MV-4-11 (cell line): ENCODE measurements at regions not wholly inside any gene's neighbourhood (a gene's known extent, or its start where the extent isn't known, plus 50 kb on each side); places are given as distances from the start of the nearest gene placed in this dataset.
"Not testable (repeated sequence)": the region's sequence is repeated elsewhere in the genome, so short reads cannot be mapped to it uniquely, and the experiment has no call there.

Source experiments
- DNase-seq: peaks from one replicate; lab custom pipeline; 2025; lab: John Stamatoyannopoulos, UW

DNA sequence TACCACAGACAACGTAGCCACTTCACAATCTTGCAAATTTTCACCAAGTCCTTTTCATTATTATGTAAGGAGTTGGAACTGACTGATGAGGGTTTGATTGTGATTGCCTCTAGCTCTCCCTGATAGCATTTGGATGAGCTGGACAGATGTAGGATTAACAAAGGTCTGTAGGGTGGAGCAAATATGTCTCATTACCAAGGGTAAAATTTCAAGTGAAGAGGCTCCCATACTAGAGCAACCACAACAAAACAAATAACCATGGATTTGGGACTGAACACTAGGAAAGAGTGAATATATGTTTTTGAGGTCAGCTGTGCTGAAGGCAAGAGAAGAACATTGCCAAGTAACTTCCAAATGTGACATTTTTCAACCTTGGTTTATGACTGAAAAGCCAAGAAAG, 281.7 kb downstream of the NEBL start:
- no peak for DNase-seq

DNA sequence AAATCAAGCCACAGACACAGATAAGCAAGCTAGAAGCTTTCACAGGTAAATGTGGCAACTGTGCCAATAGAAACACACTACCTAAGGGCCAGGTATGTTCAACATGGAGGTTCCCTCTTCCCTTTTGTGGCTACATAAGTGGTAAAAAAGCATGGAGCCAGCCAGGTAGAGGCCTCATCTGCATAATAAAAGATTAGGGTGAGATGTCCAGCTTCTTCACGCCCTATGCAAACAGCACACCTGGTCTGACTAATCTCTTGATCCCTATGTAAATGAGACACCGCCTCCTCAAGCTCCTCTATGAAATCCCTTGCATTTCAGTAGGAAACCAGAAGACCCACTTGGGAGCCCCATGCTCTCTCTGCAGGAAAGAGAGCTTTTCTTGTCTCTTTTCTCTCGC, 282.2 kb downstream of the NEBL start:
- no peak for DNase-seq

DNA sequence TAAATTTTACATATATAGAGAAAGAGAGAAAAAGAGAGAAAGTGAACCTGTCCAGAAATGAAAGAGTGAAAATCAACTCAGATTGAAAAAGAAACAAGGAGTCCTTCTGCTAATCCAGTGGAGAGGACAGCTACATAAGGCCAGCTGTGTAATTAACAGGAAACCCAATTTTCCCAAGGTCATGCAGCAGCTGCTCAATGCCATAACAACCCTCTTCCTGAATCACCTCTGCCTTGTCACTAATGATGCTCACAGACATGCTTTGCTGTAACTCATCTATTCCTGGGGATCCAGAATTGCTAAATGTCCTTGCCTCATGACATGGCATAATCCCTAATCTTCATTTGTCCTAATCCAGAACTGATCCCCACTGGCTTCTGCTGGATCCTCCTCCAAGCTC, 288.6 kb downstream of the NEBL start:
- no peak for DNase-seq

DNA sequence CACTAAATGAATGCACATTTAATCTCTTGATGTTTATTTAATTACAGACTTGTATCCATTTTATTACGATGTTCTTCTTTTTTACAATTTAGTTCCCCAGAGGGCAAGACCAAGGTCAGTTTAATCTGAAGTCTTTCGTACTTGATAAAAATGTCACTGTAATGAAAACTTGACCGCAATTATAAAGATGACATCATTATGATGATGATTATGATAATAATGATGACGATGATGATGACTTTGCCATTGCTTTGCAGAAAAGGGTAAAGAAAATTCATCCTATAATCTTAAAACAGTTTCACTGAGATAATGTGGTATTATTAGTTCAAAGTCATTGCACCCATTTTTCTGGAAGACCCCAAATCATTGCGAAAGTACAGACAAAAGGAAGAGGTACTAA, 290.1 kb downstream of the NEBL start:
- no peak for DNase-seq

DNA sequence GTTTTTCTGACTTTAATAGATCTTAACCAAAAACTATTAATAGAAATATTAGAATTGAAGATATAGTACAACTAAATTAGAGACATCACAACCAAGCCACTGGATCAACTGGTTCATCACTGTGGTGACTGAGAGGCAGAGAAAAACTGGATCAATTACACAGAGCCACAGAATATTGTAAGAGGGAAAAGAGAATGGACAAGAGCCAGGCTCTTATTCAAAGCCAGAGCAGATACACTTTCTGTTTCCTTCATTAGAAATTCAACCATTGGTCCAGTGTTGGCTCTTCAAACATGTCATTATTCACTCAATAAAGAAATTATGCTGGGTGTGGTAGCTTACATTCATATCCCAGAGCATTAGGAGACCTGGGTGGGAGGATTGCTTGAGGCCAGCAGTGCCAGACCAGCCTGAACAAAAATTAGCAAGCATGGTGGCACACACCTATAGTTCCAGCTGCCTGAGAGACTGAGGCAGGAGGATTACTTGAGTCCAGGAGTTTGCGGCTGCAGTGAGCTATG, 295.1 kb downstream of the NEBL start:
- DNase-seq: no peak

DNA sequence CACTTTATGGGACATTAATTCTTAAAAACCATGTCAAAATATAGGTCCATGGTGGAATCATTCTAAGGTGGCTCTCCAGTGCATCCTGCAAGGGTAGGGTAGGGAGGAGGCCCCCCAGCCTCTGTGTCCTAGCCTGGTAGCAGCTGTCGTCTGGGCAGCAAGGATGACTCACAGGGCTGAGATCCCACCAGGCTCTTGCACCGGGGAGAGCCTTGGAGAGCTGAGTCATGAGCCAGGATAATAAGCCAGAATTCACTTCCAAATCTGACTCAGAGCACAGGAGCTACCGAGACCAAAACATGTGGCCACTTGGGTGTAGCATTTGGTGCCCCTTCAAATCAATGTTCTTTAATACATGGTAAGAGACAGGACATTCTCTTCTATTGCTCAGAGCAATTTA, 298.5 kb downstream of the NEBL start:
- no peak for DNase-seq

DNA sequence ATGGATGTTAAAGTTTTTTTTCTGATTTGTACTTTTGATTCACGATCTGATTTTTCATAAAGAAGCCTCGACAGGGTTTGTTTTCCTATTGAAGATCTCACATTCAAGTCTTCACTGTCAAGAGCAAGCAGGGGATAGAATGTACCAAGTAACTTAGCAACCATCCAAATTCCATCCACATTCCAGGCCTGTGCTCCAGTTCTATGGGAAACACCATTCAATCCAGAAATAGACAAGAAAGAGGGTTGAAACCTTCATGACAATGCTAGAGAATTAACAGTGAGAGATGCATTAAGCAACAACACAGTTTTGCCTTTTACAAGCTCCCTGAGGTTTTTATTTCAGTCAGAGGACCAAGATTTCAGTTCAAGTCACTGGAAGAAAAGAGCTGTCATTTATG, 300.2 kb downstream of the NEBL start:
- no peak for DNase-seq

DNA sequence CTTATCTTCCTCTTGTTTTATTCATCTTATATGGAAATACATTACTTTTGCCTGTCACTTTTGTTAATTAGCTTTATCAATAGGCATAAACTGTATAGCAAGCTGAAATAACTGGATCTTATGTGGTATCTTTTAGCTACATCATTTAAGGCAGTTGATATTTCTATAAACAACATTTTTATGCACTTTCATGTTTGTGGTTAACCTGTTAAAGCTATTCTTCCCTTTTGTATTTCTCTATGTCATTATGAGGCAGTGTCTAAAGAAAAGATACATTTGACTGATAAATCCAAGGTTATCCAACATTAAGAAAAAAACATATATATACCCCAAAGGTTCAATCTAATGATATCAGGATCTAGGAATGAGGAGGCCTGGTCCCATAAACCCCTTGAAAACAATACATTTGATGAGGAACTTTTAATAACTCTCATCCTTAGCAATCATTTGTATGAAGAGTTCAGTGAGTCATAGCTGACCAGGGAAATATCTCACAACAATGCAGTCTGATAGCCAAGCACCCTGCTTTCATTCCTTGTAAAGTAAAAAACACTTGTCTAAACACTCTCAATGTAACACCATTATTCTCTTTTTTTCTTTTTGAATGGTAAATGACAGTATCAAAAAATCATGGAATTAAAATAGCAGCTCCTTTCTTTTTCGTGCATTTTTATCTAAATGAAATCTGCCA, 300.9 kb downstream of the NEBL start:
- DNase-seq: no peak

DNA sequence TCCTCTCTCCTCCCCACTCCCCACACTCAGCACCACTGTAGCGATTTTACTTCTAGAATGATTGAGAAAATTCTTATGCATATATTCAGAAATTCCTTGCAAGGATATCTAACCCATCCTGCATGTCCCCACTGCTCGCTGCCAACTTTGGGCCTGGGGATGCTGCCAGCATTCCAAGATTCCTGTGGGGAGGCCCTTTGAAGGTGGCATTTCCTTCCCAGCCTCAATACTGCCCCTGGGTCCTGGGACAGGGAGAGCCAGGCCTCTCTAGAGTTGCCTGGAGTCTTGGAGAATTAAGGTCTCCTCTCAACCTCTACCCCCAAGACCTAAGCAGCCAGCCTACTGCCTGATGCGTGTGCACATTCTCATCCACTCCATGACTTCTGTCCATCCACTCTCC, 303.5 kb downstream of the NEBL start:
- no peak for DNase-seq

DNA sequence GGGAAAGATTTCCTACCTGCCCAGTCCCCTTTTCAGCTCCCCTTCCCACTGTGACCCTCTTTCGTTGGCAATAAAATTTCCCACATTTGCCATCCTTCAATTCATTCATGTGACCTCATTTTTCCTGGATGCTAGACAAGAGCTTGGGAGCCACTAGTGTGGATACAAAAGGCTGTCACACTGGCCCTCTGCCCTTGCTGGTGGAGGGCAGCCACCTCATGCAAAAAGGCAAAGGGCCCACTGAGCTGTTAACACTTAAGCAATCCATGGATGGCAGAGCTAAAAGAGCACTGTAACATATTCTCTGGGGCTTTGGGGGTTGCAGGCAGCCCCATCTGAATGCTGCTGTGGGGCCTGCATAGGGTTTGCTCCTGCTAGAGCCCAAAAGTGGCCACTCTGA, 315.1 kb downstream of the NEBL start:
- DNase-seq: no peak

DNA sequence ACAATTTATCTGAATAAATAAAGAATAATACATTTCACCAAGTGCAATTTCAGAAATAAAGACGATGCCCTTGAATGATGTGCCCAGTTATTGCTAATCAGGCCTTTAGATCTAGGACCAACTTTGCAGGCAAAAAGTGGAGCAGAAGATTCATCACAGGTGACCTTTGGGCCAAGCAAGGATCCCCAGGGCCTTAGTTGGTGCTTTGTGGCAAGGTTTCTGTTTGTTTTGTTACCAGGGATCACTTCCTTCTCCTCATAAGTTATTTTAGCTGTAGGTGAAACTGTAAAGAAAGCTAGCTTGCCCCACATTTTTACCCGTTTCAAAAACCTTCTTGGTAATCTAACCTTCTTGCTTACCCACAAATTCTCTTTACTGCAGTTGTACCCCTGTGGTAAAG, 323.2 kb downstream of the NEBL start:
- DNase-seq: no peak

DNA sequence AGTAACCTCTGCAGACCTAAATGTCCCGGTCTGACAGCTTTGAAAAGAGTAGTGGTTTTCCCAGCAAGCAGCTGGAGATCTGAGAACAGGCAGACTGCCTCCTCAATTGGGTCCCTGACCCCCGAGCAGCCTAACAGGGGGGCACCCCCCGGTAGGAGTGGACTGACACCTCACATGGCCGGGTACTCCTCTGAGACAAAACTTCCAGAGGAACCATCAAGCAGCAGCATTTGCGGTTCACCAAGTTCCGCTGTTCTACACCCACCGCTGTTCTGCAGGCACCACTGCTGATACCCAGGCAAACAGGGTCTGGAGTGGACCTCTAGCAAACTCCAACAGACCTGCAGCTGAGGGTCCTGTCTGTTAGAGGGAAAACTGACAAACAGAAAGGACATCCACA, 341.1 kb downstream of the NEBL start:
- not testable (repeated sequence) for DNase-seq

DNA sequence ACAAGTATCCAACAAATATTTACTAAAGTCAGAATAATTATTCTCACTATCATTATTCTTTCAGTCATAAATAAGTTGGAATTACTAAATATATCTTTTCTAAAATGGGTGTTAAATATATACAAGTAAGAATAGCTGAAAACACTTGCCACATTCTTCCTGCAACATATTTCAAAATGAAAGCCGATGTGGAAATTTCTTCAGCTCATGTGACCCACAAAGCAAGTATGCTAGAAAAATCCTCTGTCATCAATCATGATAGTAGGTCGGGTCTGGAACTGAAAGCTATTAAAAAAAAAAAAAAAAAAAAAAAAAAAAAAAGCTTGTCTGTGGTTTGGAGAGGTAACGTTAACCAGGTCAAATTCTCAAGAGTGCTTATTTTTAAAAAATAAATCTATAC, 344.7 kb downstream of the NEBL start:
- peak; percentile 42 for DNase-seq

DNA sequence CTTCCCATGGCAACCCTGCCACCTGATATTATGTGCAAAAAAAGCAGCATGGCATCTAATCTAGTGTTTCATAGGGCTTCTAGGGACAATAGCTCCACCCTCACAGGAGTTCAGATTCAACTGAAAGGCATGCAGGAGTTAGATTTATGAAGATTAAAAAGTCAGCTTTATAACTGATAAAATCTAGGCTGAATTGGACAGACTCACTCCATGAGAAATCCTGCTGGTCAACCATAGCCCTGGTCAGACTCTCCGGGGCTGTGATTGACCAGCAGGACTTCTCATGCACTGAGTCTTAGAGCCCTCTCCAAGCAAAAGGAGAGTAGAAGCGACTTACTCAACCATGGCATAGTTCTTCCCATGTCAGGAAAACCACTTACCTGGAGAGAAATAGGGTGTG, 345.4 kb downstream of the NEBL start:
- DNase-seq: no peak

DNA sequence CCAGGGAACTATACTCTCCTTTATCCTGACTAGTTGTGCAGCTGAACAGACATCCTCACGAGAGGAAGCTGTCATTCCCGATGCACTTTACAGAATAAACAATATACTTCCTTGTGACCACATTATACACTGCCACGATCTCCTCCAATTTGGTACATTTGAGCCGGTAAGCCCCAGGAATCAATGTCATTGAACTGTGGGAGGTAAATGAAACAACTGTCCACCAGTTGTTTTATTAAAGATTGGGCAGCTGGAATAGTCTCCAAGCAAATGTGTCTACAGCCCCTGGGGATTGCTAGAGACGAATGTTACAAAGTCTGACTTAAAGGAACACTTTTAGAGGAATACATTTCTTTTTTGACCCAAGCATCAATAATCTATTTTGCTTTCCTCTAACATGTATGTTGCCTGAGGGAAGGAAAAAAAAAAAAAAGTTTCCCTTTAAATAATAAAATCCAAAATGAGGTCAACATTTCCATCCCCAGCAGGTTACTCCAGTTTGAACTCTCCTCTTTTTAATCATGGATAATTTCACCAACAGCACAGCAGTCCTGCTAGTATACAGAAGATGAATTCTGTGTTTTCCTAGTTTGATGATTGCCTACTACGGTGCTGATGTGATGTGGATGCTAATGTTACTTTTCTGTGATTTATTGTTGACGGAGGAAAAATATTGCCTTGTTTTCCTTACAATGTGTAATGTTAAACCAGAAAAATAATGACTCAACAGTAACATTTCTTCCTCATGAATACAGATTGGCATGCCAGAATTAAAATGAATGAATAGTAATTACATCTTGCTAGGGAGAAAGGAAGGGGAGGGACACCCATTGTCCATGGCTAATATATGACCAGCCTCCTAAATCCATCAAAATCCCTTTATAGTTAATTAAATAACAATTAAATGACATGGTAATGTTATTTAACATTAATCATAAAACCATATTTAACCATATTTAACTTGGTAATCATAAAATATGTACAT, 360.9 kb downstream of the NEBL start:
- no peak for DNase-seq

DNA sequence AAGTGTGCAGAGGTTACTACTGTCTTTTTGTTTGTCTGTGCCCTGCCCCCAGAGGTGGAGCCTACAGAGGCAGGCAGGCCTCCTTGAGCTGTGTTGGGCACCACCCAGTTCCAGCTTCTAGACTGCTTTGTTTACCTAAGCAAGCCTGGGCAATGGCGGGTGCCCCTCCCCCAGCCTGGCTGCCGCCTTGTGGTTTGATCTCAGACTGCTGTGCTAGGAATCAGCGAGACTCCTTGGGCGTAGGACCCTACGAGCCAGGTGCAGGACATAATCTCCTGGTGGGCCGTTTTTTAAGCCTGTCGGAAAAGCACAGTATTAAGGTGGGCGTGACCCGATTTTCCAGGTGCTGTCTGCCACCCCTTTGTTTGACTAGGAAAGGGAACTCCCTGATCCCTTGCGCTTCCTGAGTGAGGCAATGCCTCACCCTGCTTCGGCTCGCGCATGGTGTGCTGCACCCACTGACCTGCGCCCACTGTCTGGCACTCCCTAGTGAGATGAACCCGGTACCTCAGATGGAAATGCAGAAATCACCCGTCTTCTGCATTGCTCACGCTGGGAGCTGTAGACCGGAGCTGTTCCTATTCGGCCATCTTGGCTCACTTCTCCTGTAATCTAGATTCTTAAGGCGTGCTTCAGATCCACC, 365.7 kb downstream of the NEBL start:
- DNase-seq: not testable (repeated sequence)

DNA sequence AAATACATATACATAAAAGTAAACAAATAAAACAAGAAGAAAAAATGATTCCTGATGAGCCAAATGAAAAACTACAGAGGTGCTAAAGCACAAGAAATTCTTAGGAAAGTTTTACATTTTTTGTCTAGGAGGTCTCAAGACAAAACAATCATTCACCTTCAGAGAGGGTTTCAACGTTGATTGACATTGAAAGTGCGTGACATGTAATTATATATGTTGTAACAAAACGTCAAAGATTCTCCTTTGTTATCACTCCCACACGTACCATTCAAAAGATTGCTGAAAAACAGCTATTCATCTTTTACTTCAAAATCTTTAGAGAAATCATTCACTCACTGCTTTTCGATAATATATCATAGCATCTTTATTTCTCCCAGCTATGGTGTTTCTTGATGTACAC, 375.9 kb downstream of the NEBL start:
- no peak for DNase-seq

DNA sequence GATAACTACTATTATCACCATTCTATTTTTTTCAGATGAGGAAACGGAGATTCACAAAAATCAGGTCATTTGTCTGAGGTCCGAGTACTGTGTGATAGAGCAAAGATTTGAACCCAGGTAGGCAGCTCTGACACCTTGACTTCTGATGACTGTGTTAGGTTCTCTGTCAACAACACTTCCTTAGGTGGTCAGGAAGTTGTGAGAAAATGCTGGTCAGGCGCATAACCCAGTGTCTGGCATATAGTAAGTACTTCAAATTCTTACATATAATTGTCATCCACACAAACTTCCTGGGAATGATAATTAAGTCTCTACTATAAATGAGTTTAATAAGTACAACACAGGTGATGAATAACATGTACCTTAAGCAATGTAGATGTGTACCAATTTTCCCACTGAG, 381.5 kb downstream of the NEBL start:
- DNase-seq: no peak

DNA sequence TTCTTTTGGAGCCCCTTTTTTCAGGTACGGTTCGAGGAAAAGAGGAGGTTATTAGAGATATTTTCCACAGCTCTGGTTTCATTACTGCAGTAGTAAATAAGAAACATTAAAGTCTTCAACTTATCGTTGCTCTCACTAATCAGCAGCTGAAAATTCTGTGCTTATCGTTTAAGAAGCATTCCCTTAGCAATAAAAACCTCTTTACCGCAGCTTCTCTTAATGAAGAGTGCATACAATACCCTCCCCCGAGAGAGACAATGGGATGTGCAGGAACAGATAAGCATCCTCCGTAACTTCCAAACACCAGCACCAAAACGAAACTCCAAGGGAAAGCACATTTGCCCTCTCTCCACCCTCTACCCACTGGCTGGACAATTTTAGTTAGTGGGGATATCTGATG, 384.5 kb downstream of the NEBL start:
- no peak for DNase-seq

DNA sequence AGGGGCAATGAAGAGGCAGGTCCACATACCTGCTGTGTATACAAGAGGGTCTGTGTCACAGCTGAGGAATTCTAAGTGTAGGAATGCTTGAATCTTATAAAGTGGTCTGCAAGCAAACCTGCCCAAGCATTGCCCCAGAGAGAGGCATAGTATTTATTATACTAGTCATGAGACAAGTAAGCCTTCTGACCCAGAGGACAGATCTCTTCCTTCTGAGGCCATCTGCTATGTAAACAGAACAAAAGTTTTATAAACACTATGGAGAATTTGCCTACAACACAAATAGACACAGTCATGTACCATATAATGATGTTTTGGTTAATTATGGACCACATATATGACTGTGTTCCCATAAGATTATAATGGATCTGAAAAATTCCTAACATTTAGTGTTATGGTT, 388.2 kb downstream of the NEBL start:
- no peak for DNase-seq

DNA sequence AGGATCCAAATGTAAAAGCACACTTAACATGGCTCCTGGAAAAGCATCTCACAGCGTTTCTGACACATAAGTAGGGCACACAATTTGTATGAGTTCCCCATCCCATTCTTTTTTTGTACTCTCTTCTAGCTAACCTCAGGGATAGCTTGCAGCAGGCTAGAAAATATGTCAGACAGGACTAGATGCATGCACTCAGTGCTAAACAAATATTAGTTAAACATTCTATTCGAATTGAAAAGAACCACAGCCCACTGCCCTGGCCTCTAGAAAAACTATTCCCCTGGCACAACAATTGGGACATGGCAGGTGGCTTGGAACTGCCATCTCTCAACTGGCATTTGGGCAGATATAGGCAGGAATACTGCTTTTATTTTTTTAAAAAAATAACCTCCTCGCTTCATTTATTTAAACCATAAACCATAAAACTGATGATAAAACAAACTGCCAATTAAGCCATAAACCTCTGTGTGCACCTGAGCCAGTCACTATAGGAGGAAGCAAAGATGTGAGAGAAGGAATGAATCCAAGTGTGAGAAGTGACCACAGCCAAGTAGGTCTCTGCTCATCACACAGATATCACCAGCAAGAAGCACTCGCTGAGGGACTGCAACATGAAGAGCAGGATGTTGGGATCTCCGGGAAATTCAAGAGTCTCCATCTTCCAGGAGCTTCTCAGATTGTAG, 394.1 kb downstream of the NEBL start:
- DNase-seq: no peak

DNA sequence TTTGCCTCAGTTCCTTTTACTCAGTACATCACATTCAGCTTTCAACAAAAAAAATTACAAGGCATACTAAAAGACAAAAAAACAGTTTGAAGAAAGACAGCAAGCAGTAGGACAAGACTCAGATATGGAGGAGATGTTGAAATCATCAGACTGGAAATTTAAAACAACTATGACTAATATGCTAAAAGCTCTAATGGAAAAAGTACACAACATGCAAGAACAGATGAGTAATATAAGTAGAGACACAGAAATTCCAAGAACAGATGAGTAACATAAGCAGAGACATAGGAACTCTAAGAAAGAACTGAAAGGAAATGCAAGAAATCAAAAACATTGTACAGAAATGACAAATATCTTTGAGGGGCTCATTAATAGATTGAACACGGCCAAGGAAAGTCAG, 402.6 kb downstream of the NEBL start:
- DNase-seq: peak; percentile 36
